ENCODE measurements at regions not wholly inside any gene's neighbourhood (a gene's known extent, or its start where the extent isn't known, plus 50 kb on each side); places are given as distances from the start of the nearest gene placed in this dataset.

DNA sequence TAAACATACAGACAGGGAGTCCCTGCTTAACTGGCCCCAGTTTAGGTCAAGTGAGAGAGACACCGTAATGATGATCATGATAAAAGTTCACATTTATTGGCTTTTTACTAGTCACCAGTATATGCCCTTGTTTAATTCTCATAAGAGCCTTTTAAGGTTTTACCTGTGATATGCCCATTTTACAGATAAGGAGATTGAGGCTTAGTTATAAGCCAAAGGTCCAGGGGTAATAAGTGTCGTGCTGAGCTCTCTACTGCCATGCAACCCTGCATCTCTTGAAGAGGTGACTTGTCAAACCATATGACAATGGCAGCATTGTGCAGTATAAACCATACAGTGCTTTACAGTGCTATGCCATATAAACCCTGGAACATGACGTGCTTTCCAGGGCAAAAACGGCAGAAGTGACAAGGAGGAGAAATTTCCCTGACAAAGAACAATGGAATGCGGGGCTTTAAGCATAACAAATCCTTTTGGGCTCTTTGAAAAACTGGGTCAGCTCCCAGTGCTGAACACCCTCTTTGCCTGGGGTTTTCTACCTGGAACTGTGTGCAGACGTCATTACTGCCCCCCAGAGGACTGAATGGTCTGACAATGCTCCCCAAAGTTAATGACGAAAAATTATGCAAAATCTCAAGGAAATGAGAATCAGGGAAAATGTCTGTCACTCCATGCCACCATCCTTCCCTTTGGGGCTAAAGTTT is 59.7 kb upstream of the C14orf132 start:
- Histone ChIP-seq H3K27me3 (ENCODE audit: control insufficient read depth in 1 of 2, insufficient read depth in 2 of 2, low read length in 2 of 2) (no peaks in the 10 kb centered on the region; a peak in 1 of 5 replicates), H3K36me3 (replicated peaks in 1 of 2; ENCODE audit: control insufficient read depth in 1 of 2, insufficient read depth in 2 of 2, low read length in 2 of 2) (no peaks in the 10 kb centered on the region), H3K9me3 (ENCODE audit: low read length) (no peaks in the 10 kb centered on the region), H2AFZ (ENCODE audit: low read length) (no peak overlapping the region), H3K4me1 (ENCODE audit: insufficient read depth, low read length) (no peaks in the 10 kb centered on the region), H4K20me1 (ENCODE audit: insufficient read depth, low read length) (no peaks in the 10 kb centered on the region), H3K4me3 (replicated peaks in 1 of 3; ENCODE audit: insufficient read depth in 1 of 3, low read depth in 2 of 3, low read length in 3 of 3) (no peak overlapping the region), H3K27ac (ENCODE audit: extremely low read length, insufficient read depth, low read length) (no peak overlapping the region), H3K9ac (ENCODE audit: insufficient read depth, low read depth, low read length) (no peak overlapping the region), H3K4me2 (ENCODE audit: low read depth, low read length) (no peak overlapping the region), H3K79me2 (ENCODE audit: insufficient read depth, low read length) (no peaks in the 10 kb centered on the region)
- in situ Hi-C loops (cut with HindIII; ENCODE audit: extremely low pct_ligation_motif_present, low pct_unique_long_range_greater_than_20kb) (no loop called here), intact Hi-C loops (cut with micrococcal nuclease; ENCODE audit: unreplicated experiment) (no loop called here)
- no TSS peak for BruUV-seq (replicated peaks)
- TF ChIP-seq, protein P1, sequence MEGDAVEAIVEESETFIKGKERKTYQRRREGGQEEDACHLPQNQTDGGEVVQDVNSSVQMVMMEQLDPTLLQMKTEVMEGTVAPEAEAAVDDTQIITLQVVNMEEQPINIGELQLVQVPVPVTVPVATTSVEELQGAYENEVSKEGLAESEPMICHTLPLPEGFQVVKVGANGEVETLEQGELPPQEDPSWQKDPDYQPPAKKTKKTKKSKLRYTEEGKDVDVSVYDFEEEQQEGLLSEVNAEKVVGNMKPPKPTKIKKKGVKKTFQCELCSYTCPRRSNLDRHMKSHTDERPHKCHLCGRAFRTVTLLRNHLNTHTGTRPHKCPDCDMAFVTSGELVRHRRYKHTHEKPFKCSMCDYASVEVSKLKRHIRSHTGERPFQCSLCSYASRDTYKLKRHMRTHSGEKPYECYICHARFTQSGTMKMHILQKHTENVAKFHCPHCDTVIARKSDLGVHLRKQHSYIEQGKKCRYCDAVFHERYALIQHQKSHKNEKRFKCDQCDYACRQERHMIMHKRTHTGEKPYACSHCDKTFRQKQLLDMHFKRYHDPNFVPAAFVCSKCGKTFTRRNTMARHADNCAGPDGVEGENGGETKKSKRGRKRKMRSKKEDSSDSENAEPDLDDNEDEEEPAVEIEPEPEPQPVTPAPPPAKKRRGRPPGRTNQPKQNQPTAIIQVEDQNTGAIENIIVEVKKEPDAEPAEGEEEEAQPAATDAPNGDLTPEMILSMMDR (CRISPR knock-in tag; IDR thresholded peaks at IDR 0.05), result 0 out of 2 replicates have a peak, but pooled peaks have one; percentile 14
- no peak for TF ChIP-seq ARNT (IDR thresholded peaks at IDR 0.05)
- TF ChIP-seq ZNF629 (CRISPR knock-in tag; conservative IDR thresholded peaks at IDR 0.05), result peak; percentile 58
- TF ChIP-seq, protein P2, sequence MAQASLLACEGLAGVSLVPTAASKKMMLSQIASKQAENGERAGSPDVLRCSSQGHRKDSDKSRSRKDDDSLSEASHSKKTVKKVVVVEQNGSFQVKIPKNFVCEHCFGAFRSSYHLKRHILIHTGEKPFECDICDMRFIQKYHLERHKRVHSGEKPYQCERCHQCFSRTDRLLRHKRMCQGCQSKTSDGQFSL (CRISPR knock-in tag; IDR thresholded peaks at IDR 0.05), result no peak
- DNase-seq (ENCODE audit: low spot score) (no peak), FAIRE-seq (no peak), ATAC-seq (no peak)
- ChIA-PET CTCF (ENCODE audit: low intra/inter-chr PET ratio, low total read pairs) (no interaction called here), POLR2A (no interaction called here)
- 6% methylated on average over 7 of the region's 7 CpGs for WGBS (ENCODE audit: low lambda C conversion rate)

DNA sequence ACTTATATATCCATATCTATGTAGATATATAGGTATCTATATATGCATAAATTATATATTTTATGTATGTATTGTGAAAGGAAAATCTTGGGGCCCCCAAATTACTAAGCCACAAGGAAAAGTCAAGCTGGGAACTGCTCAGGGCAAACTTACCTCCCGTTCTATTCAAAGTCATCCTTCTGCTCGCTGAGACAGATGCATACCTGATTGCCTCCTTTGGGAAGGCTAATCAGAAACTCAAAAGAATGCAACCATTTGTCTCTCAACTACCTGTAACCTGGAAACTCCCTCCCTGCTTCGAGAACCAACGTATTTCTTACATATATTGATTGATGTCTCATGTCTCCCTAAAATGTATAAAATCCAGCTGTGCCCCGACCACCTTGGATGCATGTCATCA is 58.8 kb upstream of the C14orf132 start:
- ATAC-seq, result no peak
- in situ Hi-C loops (cut with HindIII; ENCODE audit: extremely low pct_ligation_motif_present, low pct_unique_long_range_greater_than_20kb), result no loop called here
- no TSS peak for BruUV-seq (replicated peaks)
- Histone ChIP-seq H2AFZ (ENCODE audit: low read length) (no peak overlapping the region), H3K27me3 (ENCODE audit: control insufficient read depth in 1 of 2, insufficient read depth in 2 of 2, low read length in 2 of 2) (no peaks in the 10 kb centered on the region; a peak in 1 of 5 replicates), H3K36me3 (replicated peaks in 1 of 2; ENCODE audit: control insufficient read depth in 1 of 2, insufficient read depth in 2 of 2, low read length in 2 of 2) (no peaks in the 10 kb centered on the region), H4K20me1 (ENCODE audit: insufficient read depth, low read length) (no peaks in the 10 kb centered on the region), H3K4me1 (ENCODE audit: insufficient read depth, low read length) (no peaks in the 10 kb centered on the region), H3K9me3 (ENCODE audit: low read length) (no peaks in the 10 kb centered on the region), H3K27ac (ENCODE audit: extremely low read length, insufficient read depth, low read length) (no peak overlapping the region), H3K79me2 (ENCODE audit: insufficient read depth, low read length) (no peaks in the 10 kb centered on the region), H3K4me2 (ENCODE audit: low read depth, low read length) (no peak overlapping the region), H3K4me3 (replicated peaks in 1 of 3; ENCODE audit: insufficient read depth in 1 of 3, low read depth in 2 of 3, low read length in 3 of 3) (no peak overlapping the region), H3K9ac (ENCODE audit: insufficient read depth, low read depth, low read length) (no peak overlapping the region)
- no peak for FAIRE-seq
- 10% methylated on average over 5 of the region's 5 CpGs for WGBS (ENCODE audit: low lambda C conversion rate)
- CTCF ChIA-PET (ENCODE audit: low intra/inter-chr PET ratio, low total read pairs), result no interaction called here
- DNase-seq (ENCODE audit: low spot score), result no peak
- intact Hi-C loops (cut with micrococcal nuclease; ENCODE audit: unreplicated experiment), result no loop called here
- POLR2A ChIA-PET, result no interaction called here
- TF ChIP-seq, protein P3, sequence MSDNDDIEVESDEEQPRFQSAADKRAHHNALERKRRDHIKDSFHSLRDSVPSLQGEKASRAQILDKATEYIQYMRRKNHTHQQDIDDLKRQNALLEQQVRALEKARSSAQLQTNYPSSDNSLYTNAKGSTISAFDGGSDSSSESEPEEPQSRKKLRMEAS (IDR thresholded peaks at IDR 0.05), result no peak
- TF ChIP-seq ZSCAN25 (CRISPR knock-in tag; IDR thresholded peaks at IDR 0.05), result no peak
- TF ChIP-seq TBX2 (CRISPR knock-in tag; IDR thresholded peaks at IDR 0.05; ENCODE audit: borderline replicate concordance), result no peak
- no peak for TF ChIP-seq ZMYM2 (CRISPR knock-in tag; IDR thresholded peaks at IDR 0.05)
- no peak for TF ChIP-seq ZNF674 (CRISPR knock-in tag; IDR thresholded peaks at IDR 0.05; ENCODE audit: low read depth)
- TF ChIP-seq FOXA1 (IDR thresholded peaks at IDR 0.05), result no peak
- TF ChIP-seq FOXA1 (CRISPR knock-in tag; IDR thresholded peaks at IDR 0.05), result no peak
- TF ChIP-seq, protein P4, sequence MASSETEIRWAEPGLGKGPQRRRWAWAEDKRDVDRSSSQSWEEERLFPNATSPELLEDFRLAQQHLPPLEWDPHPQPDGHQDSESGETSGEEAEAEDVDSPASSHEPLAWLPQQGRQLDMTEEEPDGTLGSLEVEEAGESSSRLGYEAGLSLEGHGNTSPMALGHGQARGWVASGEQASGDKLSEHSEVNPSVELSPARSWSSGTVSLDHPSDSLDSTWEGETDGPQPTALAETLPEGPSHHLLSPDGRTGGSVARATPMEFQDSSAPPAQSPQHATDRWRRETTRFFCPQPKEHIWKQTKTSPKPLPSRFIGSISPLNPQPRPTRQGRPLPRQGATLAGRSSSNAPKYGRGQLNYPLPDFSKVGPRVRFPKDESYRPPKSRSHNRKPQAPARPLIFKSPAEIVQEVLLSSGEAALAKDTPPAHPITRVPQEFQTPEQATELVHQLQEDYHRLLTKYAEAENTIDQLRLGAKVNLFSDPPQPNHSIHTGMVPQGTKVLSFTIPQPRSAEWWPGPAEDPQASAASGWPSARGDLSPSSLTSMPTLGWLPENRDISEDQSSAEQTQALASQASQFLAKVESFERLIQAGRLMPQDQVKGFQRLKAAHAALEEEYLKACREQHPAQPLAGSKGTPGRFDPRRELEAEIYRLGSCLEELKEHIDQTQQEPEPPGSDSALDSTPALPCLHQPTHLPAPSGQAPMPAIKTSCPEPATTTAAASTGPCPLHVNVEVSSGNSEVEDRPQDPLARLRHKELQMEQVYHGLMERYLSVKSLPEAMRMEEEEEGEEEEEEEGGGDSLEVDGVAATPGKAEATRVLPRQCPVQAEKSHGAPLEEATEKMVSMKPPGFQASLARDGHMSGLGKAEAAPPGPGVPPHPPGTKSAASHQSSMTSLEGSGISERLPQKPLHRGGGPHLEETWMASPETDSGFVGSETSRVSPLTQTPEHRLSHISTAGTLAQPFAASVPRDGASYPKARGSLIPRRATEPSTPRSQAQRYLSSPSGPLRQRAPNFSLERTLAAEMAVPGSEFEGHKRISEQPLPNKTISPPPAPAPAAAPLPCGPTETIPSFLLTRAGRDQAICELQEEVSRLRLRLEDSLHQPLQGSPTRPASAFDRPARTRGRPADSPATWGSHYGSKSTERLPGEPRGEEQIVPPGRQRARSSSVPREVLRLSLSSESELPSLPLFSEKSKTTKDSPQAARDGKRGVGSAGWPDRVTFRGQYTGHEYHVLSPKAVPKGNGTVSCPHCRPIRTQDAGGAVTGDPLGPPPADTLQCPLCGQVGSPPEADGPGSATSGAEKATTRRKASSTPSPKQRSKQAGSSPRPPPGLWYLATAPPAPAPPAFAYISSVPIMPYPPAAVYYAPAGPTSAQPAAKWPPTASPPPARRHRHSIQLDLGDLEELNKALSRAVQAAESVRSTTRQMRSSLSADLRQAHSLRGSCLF (CRISPR knock-in tag; IDR thresholded peaks at IDR 0.05; ENCODE audit: borderline replicate concordance), result no peak
- TF ChIP-seq RFXANK (CRISPR knock-in tag; IDR thresholded peaks at IDR 0.05), result no peak

All from HepG2 (cell line).